H9 (cell line): ENCODE measurements at regions not wholly inside any gene's neighbourhood (a gene's known extent, or its start where the extent isn't known, plus 50 kb on each side); places are given as distances from the start of the nearest gene placed in this dataset.

Experiments
- DNase-seq: peaks from one replicate; pipeline ENCODE4 v3.0.0-alpha.2; 2017
- H2AFZ ChIP-seq: one replicate; pipeline ENCODE4 v1.6.1; 2013; ENCODE audit warnings: mild to moderate bottlenecking, low read length, control low read depth, moderate library complexity
- H2AK5ac ChIP-seq: 2 replicates; pipeline ENCODE4 v1.6.1; 2013; ENCODE audit warnings: low read length, control low read depth, mixed read lengths; ENCODE audit not compliant: insufficient read length
- H2BK120ac ChIP-seq: one replicate; pipeline ENCODE4 v1.6.1; 2013; ENCODE audit warnings: low read depth, mild to moderate bottlenecking, low read length, control low read depth, inconsistent platforms; ENCODE audit not compliant: poor library complexity, severe bottlenecking
- H2BK12ac ChIP-seq: 2 replicates; pipeline ENCODE4 v1.6.1; 2013; ENCODE audit warnings: low read length, control low read depth, mixed read lengths, low read depth; ENCODE audit not compliant: insufficient read length
- H2BK15ac ChIP-seq: 2 replicates; pipeline ENCODE4 v1.6.1; 2013; ENCODE audit warnings: low read depth, low read length, control low read depth
- H2BK20ac ChIP-seq: one replicate; pipeline ENCODE4 v1.6.1; 2013; ENCODE audit warnings: low read depth, mild to moderate bottlenecking, low read length, control low read depth, inconsistent platforms; ENCODE audit not compliant: poor library complexity, severe bottlenecking
- H2BK5ac ChIP-seq: 2 replicates; pipeline ENCODE4 v1.6.1; 2013; ENCODE audit warnings: low read length, control low read depth, mixed read lengths; ENCODE audit not compliant: insufficient read length
- H3K14ac ChIP-seq: 2 replicates; pipeline ENCODE4 v1.6.1; 2013; ENCODE audit warnings: low read length, control low read depth; ENCODE audit not compliant: insufficient read depth
- H3K18ac ChIP-seq: 2 replicates; pipeline ENCODE4 v1.6.1; 2013; ENCODE audit warnings: low read depth, mild to moderate bottlenecking, mixed read lengths, low read length, control low read depth; ENCODE audit not compliant: insufficient read length
- H3K23ac ChIP-seq: 2 replicates; pipeline ENCODE4 v1.6.1; 2013; ENCODE audit warnings: low read length, control low read depth, mixed read lengths, low read depth; ENCODE audit not compliant: insufficient read length
- H3K23me2 ChIP-seq: 2 replicates; pipeline ENCODE4 v1.6.1; 2013; ENCODE audit warnings: low read depth, mild to moderate bottlenecking, mixed read lengths, low read length, control low read depth; ENCODE audit not compliant: insufficient read length, poor library complexity, severe bottlenecking
- H3K27ac ChIP-seq: 2 replicates; pipeline ENCODE4 v1.5.1; 2013; ENCODE audit warnings: low read length, control low read depth, mixed read lengths, low read depth; ENCODE audit not compliant: insufficient read length
- H3K27me3 ChIP-seq: 2 replicates; pipeline ENCODE4 v1.6.1; 2013; ENCODE audit warnings: low read length, control low read depth, inconsistent platforms; ENCODE audit not compliant: insufficient read depth
- H3K4ac ChIP-seq: 2 replicates; pipeline ENCODE4 v1.6.1; 2013; ENCODE audit warnings: low read depth, mild to moderate bottlenecking, control low read depth, inconsistent platforms, low read length, moderate library complexity
- H3K4me1 ChIP-seq: 2 replicates; pipeline ENCODE4 v1.6.1; 2013; ENCODE audit warnings: low read length, control low read depth, inconsistent platforms; ENCODE audit not compliant: insufficient read depth
- H3K4me2 ChIP-seq: 2 replicates; pipeline ENCODE4 v1.6.1; 2013; ENCODE audit warnings: low read length, control low read depth, mixed read lengths; ENCODE audit not compliant: insufficient read length, insufficient read depth
- H3K56ac ChIP-seq: 2 replicates; pipeline ENCODE4 v1.6.1; 2013; ENCODE audit warnings: low read depth, mild to moderate bottlenecking, mixed read lengths, low read length, control low read depth; ENCODE audit not compliant: insufficient read length
- H3K79me1 ChIP-seq: 2 replicates; pipeline ENCODE4 v1.6.1; 2013; ENCODE audit warnings: low read depth, mild to moderate bottlenecking, moderate library complexity, low read length, control low read depth, inconsistent platforms; ENCODE audit not compliant: insufficient read depth, poor library complexity, severe bottlenecking
- H3K79me2 ChIP-seq: 2 replicates; pipeline ENCODE4 v1.6.1; 2013; ENCODE audit warnings: low read length, control low read depth, inconsistent platforms; ENCODE audit not compliant: insufficient read depth
- H3K9ac ChIP-seq: 2 replicates; pipeline ENCODE4 v1.6.1; 2013; ENCODE audit warnings: low read length, control low read depth, mixed read lengths; ENCODE audit not compliant: insufficient read length; ENCODE audit errors: extremely low read depth
- H3K9me3 ChIP-seq: one replicate; pipeline ENCODE4 v1.6.1; 2013; ENCODE audit warnings: low read depth, low read length, inconsistent platforms; ENCODE audit not compliant: control insufficient read depth
- H3T11ph ChIP-seq: one replicate; pipeline ENCODE4 v1.6.1; 2013; ENCODE audit warnings: mild to moderate bottlenecking, low read length, control low read depth, inconsistent platforms
- H4K20me1 ChIP-seq: one replicate; pipeline ENCODE4 v1.6.1; 2013; ENCODE audit not compliant: control insufficient read depth, insufficient read length, insufficient read depth
- H4K5ac ChIP-seq: 2 replicates; pipeline ENCODE4 v1.6.1; 2013; ENCODE audit warnings: low read depth, mild to moderate bottlenecking, mixed read lengths, low read length, control low read depth; ENCODE audit not compliant: insufficient read length
- H4K8ac ChIP-seq: replicated peaks from 2 replicates; pipeline ENCODE4 v1.6.1; 2013; ENCODE audit warnings: low read length, control low read depth, mixed read lengths, low read depth; ENCODE audit not compliant: insufficient read length
- H4K91ac ChIP-seq: 2 replicates; pipeline ENCODE4 v1.6.1; 2013; ENCODE audit warnings: low read depth, mild to moderate bottlenecking, moderate library complexity, mixed read lengths, low read length, control low read depth; ENCODE audit not compliant: insufficient read length
- H3K27ac Mint-ChIP-seq, 3 experiments: 2 replicates in 2 of 3; 3 replicates in 1 of 3; pipeline ENCODE4 v1.8.0; 2020 to 2021; ENCODE audit warnings: mixed read lengths in 3 of 3, mild to moderate bottlenecking in 1 of 3, moderate library complexity in 1 of 3
- H3K27me3 Mint-ChIP-seq: 2 replicates; pipeline ENCODE4 v1.8.0; 2021; ENCODE audit warnings: low read depth, mild to moderate bottlenecking, moderate library complexity, mixed read lengths
- H3K36me3 Mint-ChIP-seq, 3 experiments: 2 replicates in 2 of 3; 3 replicates in 1 of 3; pipeline ENCODE4 v1.8.0; 2020 to 2021; ENCODE audit warnings: low read depth in 3 of 3, mixed read lengths in 3 of 3; ENCODE audit not compliant: insufficient read depth in 1 of 3
- H3K4me1 Mint-ChIP-seq, 2 experiments: 2 replicates each; pipeline ENCODE4 v1.8.0; 2020; ENCODE audit warnings: mixed read lengths in 2 of 2
- H3K4me3 Mint-ChIP-seq, 2 experiments: 2 replicates in 1 of 2; 3 replicates in 1 of 2; pipeline ENCODE4 v1.8.0; 2020 to 2021; ENCODE audit warnings: mild to moderate bottlenecking in 2 of 2, mixed read lengths in 2 of 2, moderate library complexity in 1 of 2
- H3K9me3 Mint-ChIP-seq, 2 experiments: 2 replicates in 1 of 2; 3 replicates in 1 of 2; pipeline ENCODE4 v1.8.0; 2020; ENCODE audit warnings: mild to moderate bottlenecking in 2 of 2, mixed read lengths in 2 of 2, moderate library complexity in 1 of 2
- TF ChIP-seq, protein P1 (sequence below): fragments of 200-600 bp; sonication (generic); conservative IDR thresholded peaks from 3 replicates; pipeline ENCODE4 v1.8.0; 2021; ENCODE audit warnings: antibody characterized with exemption, mild to moderate bottlenecking

DNA sequence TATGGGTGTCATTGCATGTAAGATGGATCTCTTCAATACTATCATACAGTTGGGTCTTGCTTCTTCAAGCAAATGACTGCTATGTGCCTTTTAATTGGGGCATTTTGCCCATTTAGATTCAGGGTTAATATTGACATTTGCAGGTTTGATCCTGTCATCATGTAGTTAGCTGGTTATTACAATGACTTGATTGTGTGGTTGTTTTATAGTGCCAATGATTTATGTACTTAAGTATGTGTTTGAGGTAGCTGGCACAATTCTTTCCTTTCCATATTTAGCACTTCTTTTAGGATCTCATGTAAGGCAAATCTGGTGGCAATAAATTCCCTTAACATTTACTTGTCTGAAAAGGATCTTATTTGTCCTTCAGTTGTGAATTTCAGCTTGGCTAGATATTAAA, 267.5 kb downstream of the VGLL3 start:
- no peak overlapping the region for H2BK15ac ChIP-seq
- no peak overlapping the region for H3K23ac ChIP-seq
- H3K27ac Mint-ChIP-seq, result no peak overlapping the region
- no peaks in the 10 kb centered on the region for H3K23me2 ChIP-seq
- H2BK12ac ChIP-seq, result no peak overlapping the region
- H3K9me3 Mint-ChIP-seq, result no peaks in the 10 kb centered on the region; a peak in 2 of 5 replicates
- no peaks in the 10 kb centered on the region for H3K79me1 ChIP-seq
- H4K20me1 ChIP-seq, result no peaks in the 10 kb centered on the region
- no peaks in the 10 kb centered on the region for H3K79me2 ChIP-seq
- no peak overlapping the region for H3K27ac ChIP-seq
- no peak overlapping the region for H3K4ac ChIP-seq
- H2BK120ac ChIP-seq, result no peak overlapping the region
- no peak overlapping the region for H3K56ac ChIP-seq
- no peak overlapping the region for H4K91ac ChIP-seq
- H3K4me2 ChIP-seq, result no peak overlapping the region
- TF ChIP-seq, protein P1, sequence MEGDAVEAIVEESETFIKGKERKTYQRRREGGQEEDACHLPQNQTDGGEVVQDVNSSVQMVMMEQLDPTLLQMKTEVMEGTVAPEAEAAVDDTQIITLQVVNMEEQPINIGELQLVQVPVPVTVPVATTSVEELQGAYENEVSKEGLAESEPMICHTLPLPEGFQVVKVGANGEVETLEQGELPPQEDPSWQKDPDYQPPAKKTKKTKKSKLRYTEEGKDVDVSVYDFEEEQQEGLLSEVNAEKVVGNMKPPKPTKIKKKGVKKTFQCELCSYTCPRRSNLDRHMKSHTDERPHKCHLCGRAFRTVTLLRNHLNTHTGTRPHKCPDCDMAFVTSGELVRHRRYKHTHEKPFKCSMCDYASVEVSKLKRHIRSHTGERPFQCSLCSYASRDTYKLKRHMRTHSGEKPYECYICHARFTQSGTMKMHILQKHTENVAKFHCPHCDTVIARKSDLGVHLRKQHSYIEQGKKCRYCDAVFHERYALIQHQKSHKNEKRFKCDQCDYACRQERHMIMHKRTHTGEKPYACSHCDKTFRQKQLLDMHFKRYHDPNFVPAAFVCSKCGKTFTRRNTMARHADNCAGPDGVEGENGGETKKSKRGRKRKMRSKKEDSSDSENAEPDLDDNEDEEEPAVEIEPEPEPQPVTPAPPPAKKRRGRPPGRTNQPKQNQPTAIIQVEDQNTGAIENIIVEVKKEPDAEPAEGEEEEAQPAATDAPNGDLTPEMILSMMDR, result no peak
- no peaks in the 10 kb centered on the region for H3K4me1 Mint-ChIP-seq
- H3K4me3 Mint-ChIP-seq, result no peak overlapping the region
- H3K9ac ChIP-seq, result no peak overlapping the region
- no peak overlapping the region for H4K8ac ChIP-seq
- no peak overlapping the region for H2AFZ ChIP-seq
- H2BK5ac ChIP-seq, result no peak overlapping the region
- no peaks in the 10 kb centered on the region for H3K4me1 ChIP-seq
- no peaks in the 10 kb centered on the region for H3K27me3 Mint-ChIP-seq
- H3K36me3 Mint-ChIP-seq, result no peaks in the 10 kb centered on the region
- H3K18ac ChIP-seq, result no peak overlapping the region
- H3T11ph ChIP-seq, result no peak overlapping the region
- no peaks in the 10 kb centered on the region for H3K27me3 ChIP-seq
- no peaks in the 10 kb centered on the region for H3K9me3 ChIP-seq
- H4K5ac ChIP-seq, result no peak overlapping the region
- H2AK5ac ChIP-seq, result no peak overlapping the region
- no peak overlapping the region for H2BK20ac ChIP-seq
- no peak for DNase-seq
- H3K14ac ChIP-seq, result no peak overlapping the region
